HL-60 (cell line): ENCODE measurements at regions not wholly inside any gene's neighbourhood (a gene's known extent, or its start where the extent isn't known, plus 50 kb on each side); places are given as distances from the start of the nearest gene placed in this dataset.

Source experiments
- GABPA ChIP-seq: IDR thresholded peaks from 2 replicates; pipeline ENCODE4 v1.6.1; 2012; ENCODE audit warnings: low read depth
- POLR2AphosphoS5 ChIP-seq: IDR thresholded peaks from 2 replicates; pipeline ENCODE4 v1.6.1; 2012; ENCODE audit warnings: low read depth
- SPI1 ChIP-seq: IDR thresholded peaks from 2 replicates; pipeline ENCODE4 v1.6.1; 2012; ENCODE audit warnings: low read depth, mild to moderate bottlenecking, borderline replicate concordance
- TF ChIP-seq, protein P1 (sequence below): IDR thresholded peaks from one replicate; pipeline ENCODE4 v1.5.1; 2011; ENCODE audit warnings: low read length, control low read depth, inconsistent platforms; ENCODE audit not compliant: insufficient read depth
- TF ChIP-seq, protein P2 (sequence below): IDR thresholded peaks from 2 replicates; pipeline ENCODE4 v1.6.1; 2012; ENCODE audit warnings: low read depth; ENCODE audit not compliant: insufficient replicate concordance

DNA sequence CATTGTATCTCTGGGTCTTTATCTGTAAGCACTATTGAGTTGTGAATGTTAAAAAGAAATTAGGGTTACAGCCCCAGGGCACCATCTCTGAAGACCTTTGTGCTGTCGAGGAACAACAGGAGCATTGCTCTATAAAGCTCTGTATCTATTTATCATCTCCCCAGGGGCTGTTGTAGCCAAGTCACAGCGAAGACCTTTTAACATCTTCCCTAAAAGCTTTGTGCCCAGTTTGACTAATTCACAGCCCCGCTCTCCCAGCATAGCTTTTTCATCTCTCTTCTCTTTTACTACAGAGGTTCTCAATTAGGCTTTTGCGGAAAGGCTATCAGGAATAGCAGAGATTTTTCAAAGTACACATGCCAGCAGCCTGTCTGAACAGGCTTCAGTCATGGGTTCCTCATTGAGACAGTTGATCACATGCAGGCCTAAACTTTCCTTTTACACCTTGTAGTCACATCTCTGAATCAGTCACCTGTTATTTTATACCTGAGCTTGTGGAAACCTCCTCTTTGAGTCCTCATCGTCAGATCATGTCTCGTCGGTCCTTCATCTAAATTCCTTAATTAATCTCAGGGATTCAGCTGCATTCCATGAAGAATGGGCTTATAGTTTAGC, 140.5 kb downstream of the NPR3 start:
- TF ChIP-seq, protein P1, sequence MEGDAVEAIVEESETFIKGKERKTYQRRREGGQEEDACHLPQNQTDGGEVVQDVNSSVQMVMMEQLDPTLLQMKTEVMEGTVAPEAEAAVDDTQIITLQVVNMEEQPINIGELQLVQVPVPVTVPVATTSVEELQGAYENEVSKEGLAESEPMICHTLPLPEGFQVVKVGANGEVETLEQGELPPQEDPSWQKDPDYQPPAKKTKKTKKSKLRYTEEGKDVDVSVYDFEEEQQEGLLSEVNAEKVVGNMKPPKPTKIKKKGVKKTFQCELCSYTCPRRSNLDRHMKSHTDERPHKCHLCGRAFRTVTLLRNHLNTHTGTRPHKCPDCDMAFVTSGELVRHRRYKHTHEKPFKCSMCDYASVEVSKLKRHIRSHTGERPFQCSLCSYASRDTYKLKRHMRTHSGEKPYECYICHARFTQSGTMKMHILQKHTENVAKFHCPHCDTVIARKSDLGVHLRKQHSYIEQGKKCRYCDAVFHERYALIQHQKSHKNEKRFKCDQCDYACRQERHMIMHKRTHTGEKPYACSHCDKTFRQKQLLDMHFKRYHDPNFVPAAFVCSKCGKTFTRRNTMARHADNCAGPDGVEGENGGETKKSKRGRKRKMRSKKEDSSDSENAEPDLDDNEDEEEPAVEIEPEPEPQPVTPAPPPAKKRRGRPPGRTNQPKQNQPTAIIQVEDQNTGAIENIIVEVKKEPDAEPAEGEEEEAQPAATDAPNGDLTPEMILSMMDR = no peak
- TF ChIP-seq POLR2AphosphoS5 (no peak), SPI1 (no peak), GABPA (no peak)
- TF ChIP-seq, protein P2, sequence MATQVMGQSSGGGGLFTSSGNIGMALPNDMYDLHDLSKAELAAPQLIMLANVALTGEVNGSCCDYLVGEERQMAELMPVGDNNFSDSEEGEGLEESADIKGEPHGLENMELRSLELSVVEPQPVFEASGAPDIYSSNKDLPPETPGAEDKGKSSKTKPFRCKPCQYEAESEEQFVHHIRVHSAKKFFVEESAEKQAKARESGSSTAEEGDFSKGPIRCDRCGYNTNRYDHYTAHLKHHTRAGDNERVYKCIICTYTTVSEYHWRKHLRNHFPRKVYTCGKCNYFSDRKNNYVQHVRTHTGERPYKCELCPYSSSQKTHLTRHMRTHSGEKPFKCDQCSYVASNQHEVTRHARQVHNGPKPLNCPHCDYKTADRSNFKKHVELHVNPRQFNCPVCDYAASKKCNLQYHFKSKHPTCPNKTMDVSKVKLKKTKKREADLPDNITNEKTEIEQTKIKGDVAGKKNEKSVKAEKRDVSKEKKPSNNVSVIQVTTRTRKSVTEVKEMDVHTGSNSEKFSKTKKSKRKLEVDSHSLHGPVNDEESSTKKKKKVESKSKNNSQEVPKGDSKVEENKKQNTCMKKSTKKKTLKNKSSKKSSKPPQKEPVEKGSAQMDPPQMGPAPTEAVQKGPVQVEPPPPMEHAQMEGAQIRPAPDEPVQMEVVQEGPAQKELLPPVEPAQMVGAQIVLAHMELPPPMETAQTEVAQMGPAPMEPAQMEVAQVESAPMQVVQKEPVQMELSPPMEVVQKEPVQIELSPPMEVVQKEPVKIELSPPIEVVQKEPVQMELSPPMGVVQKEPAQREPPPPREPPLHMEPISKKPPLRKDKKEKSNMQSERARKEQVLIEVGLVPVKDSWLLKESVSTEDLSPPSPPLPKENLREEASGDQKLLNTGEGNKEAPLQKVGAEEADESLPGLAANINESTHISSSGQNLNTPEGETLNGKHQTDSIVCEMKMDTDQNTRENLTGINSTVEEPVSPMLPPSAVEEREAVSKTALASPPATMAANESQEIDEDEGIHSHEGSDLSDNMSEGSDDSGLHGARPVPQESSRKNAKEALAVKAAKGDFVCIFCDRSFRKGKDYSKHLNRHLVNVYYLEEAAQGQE = no peak
